Left ventricle myocardium inferior (tissue), 1 donor: ENCODE measurements at regions not wholly inside any gene's neighbourhood (a gene's known extent, or its start where the extent isn't known, plus 50 kb on each side); places are given as distances from the start of the nearest gene placed in this dataset.

Experiments used
- DNase-seq: peaks from one replicate; pipeline ENCODE4 v3.0.0-alpha.2; 2020
- H3K27ac ChIP-seq: fragments of 200-600 bp; replicated peaks from 2 replicates; pipeline ENCODE4 v1.8.0; 2021
- H3K27me3 ChIP-seq: fragments of 200-600 bp; 2 replicates; pipeline ENCODE4 v1.8.0; 2021; ENCODE audit warnings: low read depth
- H3K36me3 ChIP-seq: fragments of 200-600 bp; 2 replicates; pipeline ENCODE4 v1.8.0; 2021
- H3K4me1 ChIP-seq: fragments of 200-600 bp; 2 replicates; pipeline ENCODE4 v1.8.0; 2021
- H3K4me3 ChIP-seq: fragments of 200-600 bp; 2 replicates; pipeline ENCODE4 v1.8.0; 2021; ENCODE audit warnings: mild to moderate bottlenecking, moderate library complexity
- H3K9me3 ChIP-seq: fragments of 200-600 bp; replicated peaks from 2 replicates; pipeline ENCODE4 v1.8.0; 2021
- CTCF ChIP-seq: fragments of 200-600 bp; IDR thresholded peaks from 2 replicates; pipeline ENCODE4 v1.8.0; 2021; ENCODE audit warnings: antibody characterized with exemption, mild to moderate bottlenecking, borderline replicate concordance
- intact Hi-C: fragments of 100-400 bp; cut with micrococcal nuclease; formaldehyde crosslinking; loops from one replicate; pipeline ENCODE4 v1.11.0; 2022
- donor health status: DM: no; HTN: yes; CAD: no; lungs with severe emphysema.

GRCh38 chr9:12604164-12604821, 88.9 kb upstream of the TYRP1 start:
- H3K36me3 ChIP-seq = no peaks in the 10 kb centered on the region
- no peaks in the 10 kb centered on the region for H3K9me3 ChIP-seq
- peaks cover 5% of the 10 kb centered on the region for H3K4me1 ChIP-seq
- peaks cover 6% of the 10 kb centered on the region for H3K27me3 ChIP-seq
- H3K4me3 ChIP-seq = no peak overlapping the region
- H3K27ac ChIP-seq = no peak overlapping the region
- intact Hi-C loops = no loop called here
- no peak for TF ChIP-seq CTCF
- DNase-seq = no peak

GRCh38 chr9:12612211-12612770, 80.9 kb upstream of the TYRP1 start:
- no peak overlapping the region for H3K27ac ChIP-seq
- no peaks in the 10 kb centered on the region for H3K4me1 ChIP-seq
- no peak for DNase-seq
- intact Hi-C loops = no loop called here
- no peaks in the 10 kb centered on the region for H3K9me3 ChIP-seq
- H3K4me3 ChIP-seq = no peak overlapping the region
- TF ChIP-seq CTCF = no peak
- no peaks in the 10 kb centered on the region for H3K36me3 ChIP-seq
- H3K27me3 ChIP-seq = peaks cover 26% of the 10 kb centered on the region

- Histone ChIP-seq H3K4me1 (no peaks in the 10 kb centered on the region), H3K27me3 (peaks cover 26% of the 10 kb centered on the region), H3K9me3 (no peaks in the 10 kb centered on the region), H3K36me3 (no peaks in the 10 kb centered on the region), H3K27ac (no peak overlapping the region), H3K4me3 (no peak overlapping the region)
- DNase-seq = no peak
- TF ChIP-seq CTCF = no peak
- intact Hi-C loops = no loop called here
Observed at GRCh38 chr9:12613071-12613470, 80.1 kb upstream of the TYRP1 start.

- Histone ChIP-seq H3K4me1 (no peaks in the 10 kb centered on the region), H3K9me3 (no peaks in the 10 kb centered on the region), H3K27ac (no peak overlapping the region), H3K36me3 (no peaks in the 10 kb centered on the region), H3K4me3 (no peak overlapping the region), H3K27me3 (peaks cover 18% of the 10 kb centered on the region)
- DNase-seq = no peak
- intact Hi-C loops = no loop called here
- TF ChIP-seq CTCF = no peak
Observed at GRCh38 chr9:12614488-12614887, 78.7 kb upstream of the TYRP1 start.

GRCh38 chr9:12618956-12619355, 74.2 kb upstream of the TYRP1 start:
- DNase-seq = no peak

More at GRCh38 chr9:12618956-12619355, 74.2 kb upstream of the TYRP1 start:
- intact Hi-C loops = no loop called here
- Histone ChIP-seq H3K27me3 (peaks cover 5% of the 10 kb centered on the region), H3K9me3 (no peaks in the 10 kb centered on the region), H3K4me1 (no peaks in the 10 kb centered on the region), H3K4me3 (no peak overlapping the region), H3K27ac (no peak overlapping the region), H3K36me3 (no peaks in the 10 kb centered on the region)
- no peak for TF ChIP-seq CTCF
